A673 (cell line): ENCODE measurements at regions not wholly inside any gene's neighbourhood (a gene's known extent, or its start where the extent isn't known, plus 50 kb on each side); places are given as distances from the start of the nearest gene placed in this dataset.

Experiments used
- BruUV-seq: library from RNA; stranded (reverse); fragments of 400-500 nt; replicated peaks from 2 replicates; lab custom pipeline; 2021; lab: Mats Ljungman, UMichigan
- CTCF ChIA-PET: fragments of 300-600 bp; sonication (Branson Sonifier 250); formaldehyde crosslinking; loops from one replicate; lab custom pipeline; 2022; ENCODE audit warnings: antibody characterized with exemption; lab: Charles Lee
- POLR2A ChIA-PET: fragments of 300-600 bp; sonication (Branson Sonifier 250); formaldehyde crosslinking; loops from one replicate; lab custom pipeline; 2022; ENCODE audit warnings: antibody characterized with exemption; ENCODE audit not compliant: low non-redundant PET; lab: Charles Lee
- DNase-seq: peaks from one replicate; pipeline ENCODE4 v3.0.0-alpha.2; 2015; ENCODE audit warnings: low spot score
- H3K27ac ChIP-seq: fragments of 200-600 bp; sonication (generic); 2 replicates; pipeline ENCODE4 v1.5.1; 2016; ENCODE audit warnings: mixed run types, low read depth, mild to moderate bottlenecking, mixed read lengths, antibody characterized with exemption, low read length; ENCODE audit not compliant: poor library complexity, severe bottlenecking
- H3K27me3 ChIP-seq: fragments of 200-600 bp; sonication (generic); replicated peaks from 2 replicates; pipeline ENCODE4 v1.6.1; 2017; ENCODE audit warnings: mixed run types, low read depth, mild to moderate bottlenecking, mixed read lengths, antibody characterized with exemption, low read length; ENCODE audit not compliant: insufficient read depth, poor library complexity
- H3K36me3 ChIP-seq: fragments of 200-600 bp; sonication (generic); 2 replicates; pipeline ENCODE4 v1.6.1; 2016; ENCODE audit warnings: mixed run types, mild to moderate bottlenecking, mixed read lengths, antibody characterized with exemption, low read length; ENCODE audit not compliant: insufficient read depth, poor library complexity, severe bottlenecking
- H3K4me1 ChIP-seq: fragments of 200-600 bp; sonication (generic); 2 replicates; pipeline ENCODE4 v1.6.1; 2017; ENCODE audit warnings: mixed run types, mild to moderate bottlenecking, mixed read lengths, antibody characterized with exemption, low read length; ENCODE audit not compliant: insufficient read depth, poor library complexity, severe bottlenecking
- H3K4me3 ChIP-seq: fragments of 200-600 bp; sonication (generic); 2 replicates; pipeline ENCODE4 v1.5.1; 2016; ENCODE audit warnings: low read depth, mixed run types, mild to moderate bottlenecking, mixed read lengths, low read length; ENCODE audit not compliant: poor library complexity, severe bottlenecking
- H3K9me3 ChIP-seq: fragments of 200-600 bp; sonication (generic); 2 replicates; pipeline ENCODE4 v1.6.1; 2016; ENCODE audit warnings: mixed run types, low read depth, mild to moderate bottlenecking, mixed read lengths, antibody characterized with exemption, low read length; ENCODE audit not compliant: poor library complexity, severe bottlenecking
- CTCF ChIP-seq: fragments of 300-800, 200-600 bp; sonication (generic); conservative IDR thresholded peaks from 2 replicates; pipeline ENCODE4 v1.5.1; 2017; ENCODE audit warnings: low read depth, mild to moderate bottlenecking, antibody characterized with exemption, low read length, moderate library complexity, mixed read lengths
- EZH2 ChIP-seq: fragments of 200-600 bp; sonication (generic); IDR thresholded peaks from 2 replicates; pipeline ENCODE4 v1.6.1; 2017; ENCODE audit warnings: borderline replicate concordance, low read depth, mild to moderate bottlenecking, mixed read lengths, antibody characterized with exemption, low read length; ENCODE audit not compliant: poor library complexity, severe bottlenecking
- intact Hi-C: fragments of 100-400 bp; cut with micrococcal nuclease; formaldehyde crosslinking; loops from one replicate; pipeline ENCODE4 v1.10.0; 2022; ENCODE audit not compliant: unreplicated experiment

- CTCF ChIA-PET: no interaction called here
- H3K4me1 ChIP-seq: peaks cover 15% of the 10 kb centered on the region
- POLR2A ChIA-PET: no interaction called here
- BruUV-seq: no TSS peak
- H3K36me3 ChIP-seq: no peaks in the 10 kb centered on the region
- no peak for DNase-seq
- intact Hi-C loops: no loop called here
- TF ChIP-seq EZH2: no peak
- no peak for TF ChIP-seq CTCF
- no peaks in the 10 kb centered on the region for H3K9me3 ChIP-seq
- H3K27ac ChIP-seq: no peak overlapping the region
- no peak overlapping the region for H3K4me3 ChIP-seq
- H3K27me3 ChIP-seq: no peaks in the 10 kb centered on the region
Observed at GRCh38 chr3:34022147-34022546, 223.7 kb downstream of the PDCD6IP start.

- no peak for TF ChIP-seq CTCF
- TF ChIP-seq EZH2: no peak
- no peaks in the 10 kb centered on the region for H3K36me3 ChIP-seq
- H3K27me3 ChIP-seq: no peaks in the 10 kb centered on the region
- no TSS peak for BruUV-seq
- ChIA-PET CTCF (no interaction called here), POLR2A (no interaction called here)
- H3K27ac ChIP-seq: no peak overlapping the region
- DNase-seq: no peak
- H3K9me3 ChIP-seq: no peaks in the 10 kb centered on the region
- no peak overlapping the region for H3K4me3 ChIP-seq
- intact Hi-C loops: no loop called here
- peaks cover 16% of the 10 kb centered on the region for H3K4me1 ChIP-seq
Observed at GRCh38 chr3:34024447-34025240, 226.2 kb downstream of the PDCD6IP start.

GRCh38 chr3:34033839-34034238 lies 235.4 kb downstream of the PDCD6IP start:
- Histone ChIP-seq H3K4me3 (no peak overlapping the region), H3K27ac (no peak overlapping the region), H3K36me3 (no peaks in the 10 kb centered on the region), H3K9me3 (no peaks in the 10 kb centered on the region), H3K4me1 (no peaks in the 10 kb centered on the region), H3K27me3 (no peaks in the 10 kb centered on the region)
- BruUV-seq: no TSS peak
- intact Hi-C loops: no loop called here
- POLR2A ChIA-PET: no interaction called here
- CTCF ChIA-PET: no interaction called here
- TF ChIP-seq CTCF: no peak
- TF ChIP-seq EZH2: no peak
- no peak for DNase-seq
